ENCODE measurements at regions not wholly inside any gene's neighbourhood (a gene's known extent, or its start where the extent isn't known, plus 50 kb on each side); places are given as distances from the start of the nearest gene placed in this dataset.
"Not testable (repeated sequence)": the region's sequence is repeated elsewhere in the genome, so short reads cannot be mapped to it uniquely, and the experiment has no call there.

GRCh38 chr16:15307184-15307583 lies 70.9 kb downstream of the NPIPA5 start:
- ATAC-seq (ENCODE audit: low read depth); POLR2A ChIA-PET; H3K4me1 Mint-ChIP-seq; H3K36me3 Mint-ChIP-seq (ENCODE audit: low read depth); H3K27me3 Mint-ChIP-seq; H3K27ac Mint-ChIP-seq; H3K4me3 Mint-ChIP-seq; H3K9me3 Mint-ChIP-seq; DNase-seq; CTCF ChIA-PET; intact Hi-C loops (cut with micrococcal nuclease): not testable (repeated sequence)

- H3K9me3 Mint-ChIP-seq; H3K4me1 Mint-ChIP-seq; ATAC-seq (ENCODE audit: low read depth); H3K27me3 Mint-ChIP-seq; CTCF ChIA-PET; H3K36me3 Mint-ChIP-seq (ENCODE audit: low read depth); POLR2A ChIA-PET; DNase-seq; H3K27ac Mint-ChIP-seq; H3K4me3 Mint-ChIP-seq; intact Hi-C loops (cut with micrococcal nuclease): not testable (repeated sequence)
Measured at GRCh38 chr16:15305889-15306288, 72.2 kb downstream of the NPIPA5 start.

GRCh38 chr16:15303667-15304324 lies 74.3 kb downstream of the NPIPA5 start:
- H3K36me3 Mint-ChIP-seq (ENCODE audit: low read depth); intact Hi-C loops (cut with micrococcal nuclease); H3K27ac Mint-ChIP-seq; POLR2A ChIA-PET; H3K27me3 Mint-ChIP-seq; H3K4me3 Mint-ChIP-seq; H3K4me1 Mint-ChIP-seq; CTCF ChIA-PET; ATAC-seq (ENCODE audit: low read depth); DNase-seq; H3K9me3 Mint-ChIP-seq: not testable (repeated sequence)

GRCh38 chr16:15297104-15297503 lies 81.0 kb downstream of the NPIPA5 start:
- ATAC-seq (ENCODE audit: low read depth); H3K36me3 Mint-ChIP-seq (ENCODE audit: low read depth); H3K27ac Mint-ChIP-seq; H3K9me3 Mint-ChIP-seq; H3K4me1 Mint-ChIP-seq; intact Hi-C loops (cut with micrococcal nuclease); CTCF ChIA-PET; H3K27me3 Mint-ChIP-seq; H3K4me3 Mint-ChIP-seq; DNase-seq; POLR2A ChIA-PET: not testable (repeated sequence)

- CTCF ChIA-PET; intact Hi-C loops (cut with micrococcal nuclease); H3K27ac Mint-ChIP-seq; ATAC-seq (ENCODE audit: low read depth); DNase-seq; H3K9me3 Mint-ChIP-seq; H3K27me3 Mint-ChIP-seq; H3K4me3 Mint-ChIP-seq; H3K36me3 Mint-ChIP-seq (ENCODE audit: low read depth); H3K4me1 Mint-ChIP-seq; POLR2A ChIA-PET: not testable (repeated sequence)
Measured at GRCh38 chr16:15274796-15275195, 103.3 kb downstream of the NPIPA5 start.

- H3K4me1 Mint-ChIP-seq; H3K27me3 Mint-ChIP-seq; intact Hi-C loops (cut with micrococcal nuclease); H3K9me3 Mint-ChIP-seq; DNase-seq; H3K36me3 Mint-ChIP-seq (ENCODE audit: low read depth); ATAC-seq (ENCODE audit: low read depth); CTCF ChIA-PET; H3K27ac Mint-ChIP-seq; H3K4me3 Mint-ChIP-seq; POLR2A ChIA-PET: not testable (repeated sequence)
Measured at GRCh38 chr16:15273964-15274363, 104.1 kb downstream of the NPIPA5 start.

GRCh38 chr16:15266941-15267340 lies 111.2 kb downstream of the NPIPA5 start:
- H3K36me3 Mint-ChIP-seq (ENCODE audit: low read depth); H3K27ac Mint-ChIP-seq; ATAC-seq (ENCODE audit: low read depth); H3K4me1 Mint-ChIP-seq; DNase-seq; H3K27me3 Mint-ChIP-seq; intact Hi-C loops (cut with micrococcal nuclease); CTCF ChIA-PET; H3K9me3 Mint-ChIP-seq; POLR2A ChIA-PET; H3K4me3 Mint-ChIP-seq: not testable (repeated sequence)

- intact Hi-C loops (cut with micrococcal nuclease); CTCF ChIA-PET; H3K4me3 Mint-ChIP-seq; H3K27ac Mint-ChIP-seq; H3K27me3 Mint-ChIP-seq; DNase-seq; POLR2A ChIA-PET; H3K4me1 Mint-ChIP-seq; H3K36me3 Mint-ChIP-seq (ENCODE audit: low read depth); H3K9me3 Mint-ChIP-seq: not testable (repeated sequence)
- peak; percentile 83 for ATAC-seq (ENCODE audit: low read depth)
Measured at GRCh38 chr16:15262212-15262611, 115.9 kb downstream of the NPIPA5 start.

- POLR2A ChIA-PET; H3K4me1 Mint-ChIP-seq; H3K36me3 Mint-ChIP-seq (ENCODE audit: low read depth); intact Hi-C loops (cut with micrococcal nuclease); H3K27ac Mint-ChIP-seq; DNase-seq; H3K4me3 Mint-ChIP-seq; H3K9me3 Mint-ChIP-seq; ATAC-seq (ENCODE audit: low read depth); CTCF ChIA-PET; H3K27me3 Mint-ChIP-seq: not testable (repeated sequence)
Measured at GRCh38 chr16:15247971-15248370, 130.1 kb downstream of the NPIPA5 start.

- H3K4me3 Mint-ChIP-seq; H3K27ac Mint-ChIP-seq; H3K36me3 Mint-ChIP-seq (ENCODE audit: low read depth); ATAC-seq (ENCODE audit: low read depth); DNase-seq; CTCF ChIA-PET; H3K9me3 Mint-ChIP-seq; H3K4me1 Mint-ChIP-seq; POLR2A ChIA-PET; H3K27me3 Mint-ChIP-seq; intact Hi-C loops (cut with micrococcal nuclease): not testable (repeated sequence)
Measured at GRCh38 chr16:15236674-15237323, 141.3 kb downstream of the NPIPA5 start.

GRCh38 chr16:15235140-15235539 lies 141.1 kb upstream of the RRN3 start:
- DNase-seq; POLR2A ChIA-PET; ATAC-seq (ENCODE audit: low read depth); H3K27me3 Mint-ChIP-seq; H3K4me1 Mint-ChIP-seq; intact Hi-C loops (cut with micrococcal nuclease); H3K27ac Mint-ChIP-seq; H3K36me3 Mint-ChIP-seq (ENCODE audit: low read depth); H3K4me3 Mint-ChIP-seq; CTCF ChIA-PET; H3K9me3 Mint-ChIP-seq: not testable (repeated sequence)

GRCh38 chr16:15234702-15235101 lies 140.6 kb upstream of the RRN3 start:
- CTCF ChIA-PET; H3K27me3 Mint-ChIP-seq; intact Hi-C loops (cut with micrococcal nuclease); H3K9me3 Mint-ChIP-seq; H3K27ac Mint-ChIP-seq; H3K4me1 Mint-ChIP-seq; ATAC-seq (ENCODE audit: low read depth); H3K4me3 Mint-ChIP-seq; POLR2A ChIA-PET; H3K36me3 Mint-ChIP-seq (ENCODE audit: low read depth); DNase-seq: not testable (repeated sequence)

GRCh38 chr16:15230432-15230831 lies 136.4 kb upstream of the RRN3 start:
- H3K4me3 Mint-ChIP-seq; H3K36me3 Mint-ChIP-seq (ENCODE audit: low read depth); H3K27me3 Mint-ChIP-seq; CTCF ChIA-PET; POLR2A ChIA-PET; ATAC-seq (ENCODE audit: low read depth); DNase-seq; H3K9me3 Mint-ChIP-seq; intact Hi-C loops (cut with micrococcal nuclease); H3K4me1 Mint-ChIP-seq; H3K27ac Mint-ChIP-seq: not testable (repeated sequence)
